HG03565 (cell line): ENCODE measurements at regions not wholly inside any gene's neighbourhood (a gene's known extent, or its start where the extent isn't known, plus 50 kb on each side); places are given as distances from the start of the nearest gene placed in this dataset.

Source experiments
- ATAC-seq: cut with Tn5 transposase; IDR thresholded peaks from one replicate; pipeline ENCODE4 v1.9.1; 2021; ENCODE audit warnings: mild to moderate bottlenecking, moderate library complexity; ENCODE audit not compliant: unreplicated experiment

GRCh38 chr6:111984516-111985201, 69.2 kb upstream of the CCN6 start:
- ATAC-seq: no peak

DNA sequence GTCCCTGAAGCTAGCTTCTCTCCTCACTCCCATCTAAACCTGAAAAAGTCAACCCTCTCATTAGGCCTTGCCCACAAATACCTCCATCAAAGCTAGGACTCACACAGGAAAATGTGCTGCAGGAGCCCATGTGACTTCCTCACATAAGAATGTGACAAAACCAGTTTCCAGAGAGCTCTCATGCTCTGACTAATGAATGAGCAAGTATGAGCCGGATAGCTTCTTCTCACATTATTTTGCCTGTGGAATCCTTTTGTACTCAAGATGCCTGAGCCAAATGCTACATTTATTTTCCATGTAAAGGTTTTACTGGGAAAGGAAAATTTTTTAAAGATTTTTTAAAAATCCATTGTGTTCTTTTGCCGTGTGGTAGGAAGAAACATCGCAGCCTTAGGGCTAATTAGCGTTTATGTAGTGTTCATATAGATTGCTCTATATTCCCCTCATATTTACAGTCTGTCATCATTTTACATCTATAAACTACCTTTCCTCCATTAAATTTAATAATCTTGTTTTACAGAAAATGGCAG, 68.6 kb upstream of the CCN6 start:
- no peak for ATAC-seq

DNA sequence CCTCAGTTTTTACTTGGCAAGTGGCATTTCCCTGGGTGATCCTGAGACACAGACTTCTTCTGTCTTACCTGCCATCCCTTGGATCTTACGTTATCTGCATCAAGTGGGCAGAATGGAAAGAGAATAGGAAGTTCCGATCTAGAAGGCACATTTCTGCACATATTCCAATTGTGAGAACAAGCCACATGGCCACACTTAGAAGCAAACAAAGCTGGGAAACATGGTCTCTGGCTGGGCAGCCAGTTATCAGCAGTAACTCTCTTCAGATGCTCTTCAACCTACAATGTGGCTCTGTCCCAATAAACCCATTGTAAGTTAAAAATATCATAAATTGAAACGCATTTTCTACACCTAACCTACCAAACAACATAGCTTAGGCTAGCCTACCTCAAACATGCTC, 67.3 kb upstream of the CCN6 start:
- no peak for ATAC-seq

DNA sequence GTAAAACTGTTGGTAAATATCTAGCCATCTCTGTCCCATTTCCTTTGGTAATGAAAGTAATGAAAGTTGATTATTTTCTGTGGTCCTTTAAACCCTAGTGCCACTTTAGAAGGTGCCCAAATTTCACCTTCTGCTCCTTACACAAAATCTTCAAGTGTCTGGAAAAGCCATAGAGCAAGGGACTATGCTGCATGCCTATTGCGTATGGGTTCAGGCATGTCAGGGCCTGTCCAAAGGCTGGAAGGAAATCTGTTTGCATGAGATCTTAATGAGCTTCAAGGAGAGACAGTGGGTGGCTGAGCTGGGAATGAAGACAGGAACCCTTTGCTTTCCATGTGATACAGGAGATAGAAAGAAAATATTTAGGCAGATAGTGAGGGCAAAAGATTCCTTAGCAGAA, 66.6 kb upstream of the CCN6 start:
- ATAC-seq: no peak

DNA sequence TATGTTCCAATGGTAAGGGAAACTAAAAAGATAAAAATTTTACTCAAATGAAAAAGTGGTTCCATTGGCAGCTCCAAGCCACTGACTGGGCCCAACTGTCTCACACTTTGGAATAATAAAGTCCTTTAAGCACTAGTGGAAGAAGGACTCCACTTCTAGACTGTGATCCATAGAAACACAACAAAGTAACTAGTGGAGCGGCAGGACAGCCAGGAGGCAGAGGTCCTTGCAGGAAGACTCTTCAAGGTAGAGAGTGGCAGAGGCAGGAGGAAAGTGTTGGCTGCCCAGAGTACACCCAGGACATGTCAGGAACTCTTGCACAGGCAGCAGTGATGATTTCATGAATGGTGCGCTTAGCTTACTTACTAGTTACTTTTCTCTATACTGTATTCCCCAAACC, 65.0 kb upstream of the CCN6 start:
- no peak for ATAC-seq

DNA sequence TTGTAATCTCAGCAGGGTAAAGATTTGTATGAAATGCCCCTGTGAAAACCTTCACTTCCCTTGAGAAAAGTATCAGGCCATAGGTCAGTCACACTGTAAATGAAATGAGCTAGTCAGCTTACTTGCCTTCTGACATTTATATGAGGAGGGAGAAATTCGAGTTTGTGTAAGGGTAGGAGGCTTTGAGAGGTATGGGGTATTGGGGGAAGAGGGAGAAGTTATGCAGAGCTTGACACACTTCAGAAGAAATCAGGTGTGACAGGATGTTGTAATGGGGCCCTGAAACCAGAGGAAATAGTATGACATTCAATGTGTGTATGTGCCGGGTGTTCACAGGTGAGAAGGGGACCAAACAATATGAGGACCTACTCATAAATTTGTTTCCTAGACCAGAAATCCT, 64.2 kb upstream of the CCN6 start:
- ATAC-seq: no peak

DNA sequence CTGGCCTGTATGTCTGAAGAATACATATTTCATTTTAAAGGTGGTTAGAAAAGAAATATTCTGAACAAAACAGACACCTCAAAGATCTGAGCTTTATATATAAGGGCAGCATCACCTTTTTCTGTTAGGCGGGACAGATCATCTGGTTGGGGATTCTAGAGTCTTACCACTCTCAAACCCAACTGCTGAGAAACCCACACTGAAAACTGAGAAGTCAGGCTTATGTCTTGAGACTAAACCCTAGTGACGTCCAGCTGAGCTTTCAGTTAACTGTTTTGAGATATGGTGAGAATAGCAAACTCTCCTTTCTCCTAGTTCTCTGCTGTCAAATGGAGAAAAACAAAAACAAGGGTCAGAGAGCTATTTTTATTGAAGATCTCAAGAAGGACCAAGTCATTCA, 63.7 kb upstream of the CCN6 start:
- no peak for ATAC-seq

DNA sequence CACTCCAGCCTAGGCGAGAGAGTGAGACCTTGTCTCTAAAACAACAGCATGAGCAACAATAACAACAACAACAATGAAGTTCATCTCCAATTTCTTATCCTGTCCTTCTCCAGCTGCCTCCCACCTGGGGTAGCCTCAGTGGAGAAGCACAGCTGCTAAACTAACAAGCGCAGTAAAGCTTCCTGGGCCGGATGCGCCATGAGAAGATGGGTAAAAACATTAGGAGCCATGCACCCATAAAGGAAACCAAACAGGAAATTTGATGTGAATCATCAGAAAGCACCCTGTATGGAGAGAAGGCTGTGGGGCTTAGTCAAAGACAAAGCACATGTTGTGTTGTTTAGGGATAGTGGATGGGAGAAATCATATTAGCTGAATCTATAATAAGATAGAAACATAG, 61.1 kb upstream of the CCN6 start:
- peak; percentile 51 for ATAC-seq

DNA sequence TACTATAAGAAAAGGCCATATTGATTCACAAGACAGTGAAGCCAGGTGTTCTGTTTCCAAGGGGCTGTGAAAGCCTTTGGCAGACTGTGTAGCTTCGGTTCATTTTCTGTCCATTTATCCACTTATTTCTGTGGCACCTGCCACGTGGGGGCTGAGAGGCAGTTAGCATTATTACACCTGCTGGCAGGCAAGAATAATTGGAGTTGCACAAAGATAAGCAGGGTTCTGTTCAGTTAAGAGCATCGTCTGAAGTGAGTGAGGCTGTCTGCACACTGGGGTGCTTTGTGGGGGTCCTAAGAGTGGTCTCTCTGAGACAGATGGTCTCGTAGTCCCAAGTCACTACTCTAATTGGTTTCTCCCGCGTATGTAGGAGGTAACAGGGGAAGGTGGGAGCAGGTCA, 60.6 kb upstream of the CCN6 start:
- ATAC-seq: no peak

- ATAC-seq: no peak
These were observed 59.1 kb upstream of the CCN6 start for GRCh38 chr6:111994791-111995190.

DNA sequence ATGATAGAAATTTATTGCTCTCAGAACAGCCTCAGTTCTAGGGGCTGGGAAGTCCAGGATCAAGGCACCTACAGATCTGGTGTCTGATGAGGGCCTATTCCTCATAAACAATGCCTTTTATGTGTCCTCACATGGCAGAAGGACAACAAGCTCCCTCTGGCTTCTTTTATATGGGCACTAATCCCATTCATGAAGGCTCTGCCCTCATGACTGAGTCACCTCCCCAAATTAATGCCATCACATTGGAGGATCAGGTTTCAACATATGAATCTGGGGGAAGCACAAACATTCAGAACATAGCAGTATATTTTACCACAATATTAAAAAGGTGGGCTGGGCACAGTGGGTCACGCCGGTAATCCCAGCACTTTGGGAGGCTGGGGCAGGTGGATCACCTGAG, 58.5 kb upstream of the CCN6 start:
- no peak for ATAC-seq

- ATAC-seq: no peak
These were observed 57.6 kb upstream of the CCN6 start for GRCh38 chr6:111996144-111996865.

GRCh38 chr6:111997078-111997852, 56.6 kb upstream of the CCN6 start:
- peak; percentile 52 for ATAC-seq

DNA sequence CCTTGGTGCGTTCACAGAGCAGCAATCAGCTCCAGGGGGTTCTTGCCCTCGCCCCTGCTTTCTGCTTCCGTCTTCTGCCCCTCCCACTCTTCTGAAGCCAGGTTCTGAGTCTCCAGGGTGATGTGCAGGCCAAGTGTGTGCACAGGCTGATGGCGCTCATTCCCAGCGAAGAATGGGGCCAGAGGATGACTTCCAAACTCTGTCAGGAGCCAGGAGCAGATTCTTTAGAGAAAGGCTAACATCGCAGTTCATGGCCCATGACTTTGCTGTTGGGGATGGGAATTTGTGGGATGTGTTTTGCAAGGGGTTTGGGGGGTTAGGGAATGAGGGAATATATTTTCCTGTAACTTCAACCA, 56.1 kb upstream of the CCN6 start:
- ATAC-seq: no peak

DNA sequence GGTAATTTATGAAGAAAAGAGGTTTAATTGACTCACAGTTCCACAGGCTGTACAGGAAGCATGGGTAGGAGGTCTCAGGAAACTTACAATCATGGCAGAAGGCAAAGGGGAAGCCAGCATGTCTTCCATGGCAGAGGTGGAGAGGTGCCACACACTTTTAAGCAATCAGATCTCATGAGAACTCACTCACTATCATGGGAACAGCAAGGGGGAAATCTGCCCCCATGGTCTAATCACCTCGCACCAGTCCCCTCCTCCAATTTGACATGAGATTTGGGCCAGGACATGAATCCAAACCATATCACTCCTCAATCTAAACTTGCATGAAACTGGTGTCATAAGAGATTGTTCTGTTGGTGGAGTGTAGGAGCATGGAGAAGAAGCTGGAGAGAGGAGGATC, 51.6 kb upstream of the CCN6 start:
- no peak for ATAC-seq
